ENCODE measurements at regions not wholly inside any gene's neighbourhood (a gene's known extent, or its start where the extent isn't known, plus 50 kb on each side); places are given as distances from the start of the nearest gene placed in this dataset.
"Not testable (repeated sequence)": the region's sequence is repeated elsewhere in the genome, so short reads cannot be mapped to it uniquely, and the experiment has no call there.

- TF ChIP-seq ZNF850 (CRISPR knock-in tag; conservative IDR thresholded peaks at IDR 0.05), result no peak
Observed at GRCh38 chr9:24776226-24776625, 230.5 kb upstream of the IZUMO3 start (continued).

- ATAC-seq; CTCF ChIA-PET (ENCODE audit: low intra/inter-chr PET ratio, low total read pairs); H3K4me2 ChIP-seq (ENCODE audit: low read depth, low read length); in situ Hi-C loops (cut with HindIII; ENCODE audit: extremely low pct_ligation_motif_present, low pct_unique_long_range_greater_than_20kb); H3K27me3 ChIP-seq (ENCODE audit: control insufficient read depth in 1 of 2, insufficient read depth in 2 of 2, low read length in 2 of 2); H3K79me2 ChIP-seq (ENCODE audit: insufficient read depth, low read length); H3K4me3 ChIP-seq (replicated peaks in 1 of 3; ENCODE audit: insufficient read depth in 1 of 3, low read depth in 2 of 3, low read length in 3 of 3); H3K36me3 ChIP-seq (replicated peaks in 1 of 2; ENCODE audit: control insufficient read depth in 1 of 2, insufficient read depth in 2 of 2, low read length in 2 of 2); FAIRE-seq; POLR2A ChIA-PET; H3K4me1 ChIP-seq (ENCODE audit: insufficient read depth, low read length); H2AFZ ChIP-seq (ENCODE audit: low read length); DNase-seq (ENCODE audit: low spot score); H4K20me1 ChIP-seq (ENCODE audit: insufficient read depth, low read length); BruUV-seq (replicated peaks); H3K27ac ChIP-seq (ENCODE audit: extremely low read length, insufficient read depth, low read length); H3K9ac ChIP-seq (ENCODE audit: insufficient read depth, low read depth, low read length); intact Hi-C loops (cut with micrococcal nuclease; ENCODE audit: unreplicated experiment): not testable (repeated sequence)
- WGBS (ENCODE audit: low lambda C conversion rate), result 12% methylated on average over 8 of the region's 8 CpGs
- H3K9me3 ChIP-seq (ENCODE audit: low read length), result peaks cover 95% of the 10 kb centered on the region
Observed at GRCh38 chr9:24774199-24774598, 228.5 kb upstream of the IZUMO3 start.

- intact Hi-C loops (cut with micrococcal nuclease; ENCODE audit: unreplicated experiment) (no loop called here), in situ Hi-C loops (cut with HindIII; ENCODE audit: extremely low pct_ligation_motif_present, low pct_unique_long_range_greater_than_20kb) (no loop called here)
- no peak for FAIRE-seq
- Histone ChIP-seq H3K9ac (ENCODE audit: insufficient read depth, low read depth, low read length) (no peak overlapping the region), H3K9me3 (ENCODE audit: low read length) (peaks cover 95% of the 10 kb centered on the region), H3K4me1 (ENCODE audit: insufficient read depth, low read length) (no peaks in the 10 kb centered on the region), H3K4me2 (ENCODE audit: low read depth, low read length) (no peak overlapping the region), H4K20me1 (ENCODE audit: insufficient read depth, low read length) (no peaks in the 10 kb centered on the region), H3K27ac (ENCODE audit: extremely low read length, insufficient read depth, low read length) (no peak overlapping the region), H3K27me3 (ENCODE audit: control insufficient read depth in 1 of 2, insufficient read depth in 2 of 2, low read length in 2 of 2) (no peaks in the 10 kb centered on the region), H3K36me3 (replicated peaks in 1 of 2; ENCODE audit: control insufficient read depth in 1 of 2, insufficient read depth in 2 of 2, low read length in 2 of 2) (no peaks in the 10 kb centered on the region), H3K79me2 (ENCODE audit: insufficient read depth, low read length) (no peaks in the 10 kb centered on the region), H2AFZ (ENCODE audit: low read length) (no peak overlapping the region), H3K4me3 (replicated peaks in 1 of 3; ENCODE audit: insufficient read depth in 1 of 3, low read depth in 2 of 3, low read length in 3 of 3) (no peak overlapping the region)
- no TSS peak for BruUV-seq (replicated peaks)
- no peak for DNase-seq (ENCODE audit: low spot score)
- ChIA-PET POLR2A (no interaction called here), CTCF (ENCODE audit: low intra/inter-chr PET ratio, low total read pairs) (no interaction called here)
- 0% methylated on average over 1 of the region's 1 CpG for WGBS (ENCODE audit: low lambda C conversion rate)
- no peak for TF ChIP-seq ZNF652 (CRISPR knock-in tag; IDR thresholded peaks at IDR 0.05; ENCODE audit: borderline replicate concordance, low read depth)
- TF ChIP-seq TOE1 (CRISPR knock-in tag; IDR thresholded peaks at IDR 0.05), result no peak
- no peak for TF ChIP-seq ADNP (CRISPR knock-in tag; IDR thresholded peaks at IDR 0.05)
- no peak for TF ChIP-seq HNF1A (IDR thresholded peaks at IDR 0.05; ENCODE audit: low read depth)
- no peak for TF ChIP-seq HNF1A (CRISPR knock-in tag; IDR thresholded peaks at IDR 0.05; ENCODE audit: borderline replicate concordance)
- ATAC-seq, result no peak
Observed at GRCh38 chr9:24766081-24766480, 220.4 kb upstream of the IZUMO3 start.

All from HepG2 (cell line).